Chondrocyte (in vitro differentiated cells): ENCODE measurements at regions not wholly inside any gene's neighbourhood (a gene's known extent, or its start where the extent isn't known, plus 50 kb on each side); places are given as distances from the start of the nearest gene placed in this dataset.

ENCODE experiments used
- DNase-seq: peaks from one replicate; pipeline ENCODE4 v3.0.0; 2021; ENCODE audit warnings: mixed read lengths, low spot score
- H3K27ac Mint-ChIP-seq: one replicate; pipeline ENCODE4 v1.8.0; 2021; ENCODE audit warnings: mild to moderate bottlenecking, moderate library complexity, mixed read lengths; ENCODE audit not compliant: unreplicated experiment
- H3K27me3 Mint-ChIP-seq: 2 replicates; pipeline ENCODE4 v1.8.0; 2021; ENCODE audit warnings: low read depth, mixed read lengths
- H3K36me3 Mint-ChIP-seq: 2 replicates; pipeline ENCODE4 v1.8.0; 2021; ENCODE audit warnings: low read depth, mixed read lengths
- H3K4me1 Mint-ChIP-seq: 2 replicates; pipeline ENCODE4 v1.8.0; 2021; ENCODE audit warnings: low read depth, mild to moderate bottlenecking, mixed read lengths
- H3K4me3 Mint-ChIP-seq: one replicate; pipeline ENCODE4 v1.8.0; 2021; ENCODE audit warnings: mild to moderate bottlenecking, moderate library complexity, mixed read lengths; ENCODE audit not compliant: unreplicated experiment
- H3K9me3 Mint-ChIP-seq: 2 replicates; pipeline ENCODE4 v1.8.0; 2021; ENCODE audit warnings: low read depth, mixed read lengths
- CTCF ChIP-seq: fragments of 200-600 bp; sonication (generic); IDR thresholded peaks from 2 replicates; pipeline ENCODE4 v1.5.0; 2021; ENCODE audit warnings: antibody characterized with exemption, mild to moderate bottlenecking, moderate library complexity

- H3K36me3 Mint-ChIP-seq, result no peaks in the 10 kb centered on the region
- peaks cover 10% of the 10 kb centered on the region for H3K4me1 Mint-ChIP-seq
- no peak for TF ChIP-seq CTCF
- no peak overlapping the region for H3K27ac Mint-ChIP-seq
- H3K27me3 Mint-ChIP-seq, result peaks cover 11% of the 10 kb centered on the region
- no peaks in the 10 kb centered on the region for H3K9me3 Mint-ChIP-seq
- H3K4me3 Mint-ChIP-seq, result no peak overlapping the region
- DNase-seq, result no peak
Measured at GRCh38 chr11:116166573-116167465, 606.0 kb downstream of the BUD13 start.

GRCh38 chr11:116164843-116165242 is 607.9 kb downstream of the BUD13 start:
- no peak for DNase-seq
- peaks cover 10% of the 10 kb centered on the region for H3K4me1 Mint-ChIP-seq
- no peak overlapping the region for H3K4me3 Mint-ChIP-seq
- no peaks in the 10 kb centered on the region for H3K36me3 Mint-ChIP-seq
- no peak for TF ChIP-seq CTCF
- peaks cover 14% of the 10 kb centered on the region for H3K27me3 Mint-ChIP-seq
- H3K9me3 Mint-ChIP-seq, result no peaks in the 10 kb centered on the region
- H3K27ac Mint-ChIP-seq, result no peak overlapping the region

- no peaks in the 10 kb centered on the region for H3K36me3 Mint-ChIP-seq
- DNase-seq, result no peak
- H3K9me3 Mint-ChIP-seq, result no peaks in the 10 kb centered on the region
- peaks cover 14% of the 10 kb centered on the region for H3K27me3 Mint-ChIP-seq
- TF ChIP-seq CTCF, result no peak
- no peak overlapping the region for H3K4me3 Mint-ChIP-seq
- peaks cover 10% of the 10 kb centered on the region for H3K4me1 Mint-ChIP-seq
- H3K27ac Mint-ChIP-seq, result no peak overlapping the region
Measured at GRCh38 chr11:116162886-116163230, 609.9 kb downstream of the BUD13 start.

DNA sequence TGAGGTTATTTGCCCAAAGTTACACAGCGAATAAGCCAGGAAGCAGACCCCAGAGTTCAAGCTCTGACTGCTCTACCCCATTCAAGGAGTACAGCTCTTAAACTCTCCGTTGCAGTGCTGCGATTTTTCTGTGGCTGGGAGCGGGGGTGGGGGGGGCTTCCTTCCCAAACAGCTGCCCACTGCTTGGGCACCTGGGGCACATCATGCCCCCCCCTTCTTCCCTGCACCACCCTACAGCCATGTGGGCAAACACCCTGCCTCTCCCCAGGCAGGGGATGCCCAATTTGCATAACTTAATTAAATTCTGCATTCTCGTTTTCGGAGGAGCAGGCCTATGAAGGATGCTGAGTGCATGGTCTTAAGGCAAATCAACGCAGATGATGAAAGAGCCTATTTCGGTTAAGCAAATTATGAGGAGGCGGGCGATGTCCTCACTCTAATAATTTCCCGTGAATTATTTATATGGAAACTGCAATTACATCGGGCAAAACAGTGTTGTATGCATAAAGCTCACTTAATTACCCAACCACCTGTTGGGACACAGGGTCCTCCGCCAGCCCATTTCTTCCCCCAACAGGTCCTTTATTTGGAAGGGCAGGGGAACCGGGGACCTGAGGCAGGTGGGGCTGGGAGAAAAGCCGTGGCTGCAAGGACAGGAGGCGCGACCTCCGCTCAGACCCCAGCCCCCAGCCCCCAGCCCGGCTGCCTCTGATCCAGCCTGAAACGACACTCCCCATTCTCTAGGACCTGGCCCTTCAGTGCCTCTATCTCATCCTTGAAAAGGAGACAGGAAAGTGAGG is 610.5 kb downstream of the BUD13 start:
- no peaks in the 10 kb centered on the region for H3K9me3 Mint-ChIP-seq
- no peak overlapping the region for H3K4me3 Mint-ChIP-seq
- no peak for DNase-seq
- no peaks in the 10 kb centered on the region for H3K36me3 Mint-ChIP-seq
- no peak overlapping the region for H3K27ac Mint-ChIP-seq
- no peak for TF ChIP-seq CTCF
- peaks cover 14% of the 10 kb centered on the region for H3K27me3 Mint-ChIP-seq
- H3K4me1 Mint-ChIP-seq, result peaks cover 10% of the 10 kb centered on the region

DNA sequence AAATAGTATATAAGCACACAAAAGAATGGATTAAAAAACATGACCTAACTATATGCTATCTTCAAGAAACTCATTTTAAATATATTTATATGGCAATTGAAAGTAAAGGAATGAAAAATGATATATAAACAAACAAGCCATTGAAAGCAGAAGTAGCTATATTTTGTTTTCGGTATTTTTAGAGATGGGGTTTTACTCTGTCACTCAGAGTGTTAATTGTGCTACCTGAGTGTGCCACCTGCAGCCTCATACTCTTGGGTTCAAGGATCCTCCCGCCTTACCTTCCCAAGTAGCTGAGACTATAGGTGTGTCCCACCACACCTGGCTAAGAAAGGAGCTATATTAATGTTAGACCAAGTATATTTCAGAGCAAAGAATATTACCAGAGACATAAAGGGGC is 624.1 kb downstream of the BUD13 start:
- peaks cover 37% of the 10 kb centered on the region for H3K27me3 Mint-ChIP-seq
- no peak overlapping the region for H3K4me3 Mint-ChIP-seq
- H3K36me3 Mint-ChIP-seq, result peaks cover 3% of the 10 kb centered on the region
- no peak for DNase-seq
- TF ChIP-seq CTCF, result no peak
- no peaks in the 10 kb centered on the region for H3K4me1 Mint-ChIP-seq
- H3K27ac Mint-ChIP-seq, result no peak overlapping the region
- H3K9me3 Mint-ChIP-seq, result peaks cover 13% of the 10 kb centered on the region
